Stomach (tissue), 4 donors: ENCODE measurements at regions not wholly inside any gene's neighbourhood (a gene's known extent, or its start where the extent isn't known, plus 50 kb on each side); places are given as distances from the start of the nearest gene placed in this dataset.

Experiments used
- POLR2A ChIP-seq, 4 donors: fragments of 450-650 bp; IDR thresholded peaks; one replicate each; pipeline ENCODE4 v1.6.1; 2016; ENCODE audit warnings: antibody characterized with exemption in 4 of 4, control low read depth in 2 of 4, mild to moderate bottlenecking in 1 of 4, moderate library complexity in 1 of 4
- POLR2AphosphoS5 ChIP-seq, 3 donors: sonication (generic); formaldehyde crosslinking; IDR thresholded peaks; one replicate each; pipeline ENCODE4 v1.6.1; 2016; ENCODE audit warnings: antibody characterized with exemption in 3 of 3
- TF ChIP-seq, protein P1 (sequence below), 7 experiments: fragments of 450-650 bp in 4 of 7; fragments of 200-600 bp in 3 of 7; sonication (generic) in 3 of 7; IDR thresholded peaks; one replicate each; pipeline ENCODE4 v1.5.1; 2016 to 2019; ENCODE audit warnings: antibody characterized with exemption in 7 of 7, control low read depth in 2 of 7, mild to moderate bottlenecking in 1 of 7

DNA sequence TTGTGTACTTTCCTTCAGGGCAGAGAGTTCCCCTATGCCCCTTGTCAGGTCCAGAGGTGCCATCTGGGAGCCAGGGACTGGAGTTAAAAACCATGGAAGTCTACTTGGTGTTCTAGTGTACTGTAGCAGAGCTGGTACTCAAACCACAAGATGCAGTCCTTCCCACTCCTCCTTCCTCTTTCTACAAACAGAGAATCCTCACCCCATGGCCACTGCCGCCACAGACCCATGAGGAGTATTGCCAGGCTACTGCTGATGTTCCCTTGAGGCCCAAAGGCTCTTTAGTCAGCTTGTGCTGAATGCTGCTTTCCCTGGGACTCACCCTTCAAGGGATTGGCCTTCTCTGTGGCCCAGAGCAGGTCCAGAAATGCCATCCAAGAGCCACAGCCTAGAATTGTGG, 229.2 kb upstream of the ZPLD1 start:
- TF ChIP-seq POLR2A (IDR thresholded peaks at IDR 0.05) (no peak), POLR2AphosphoS5 (IDR thresholded peaks at IDR 0.05) (no peak)
- TF ChIP-seq, protein P1, sequence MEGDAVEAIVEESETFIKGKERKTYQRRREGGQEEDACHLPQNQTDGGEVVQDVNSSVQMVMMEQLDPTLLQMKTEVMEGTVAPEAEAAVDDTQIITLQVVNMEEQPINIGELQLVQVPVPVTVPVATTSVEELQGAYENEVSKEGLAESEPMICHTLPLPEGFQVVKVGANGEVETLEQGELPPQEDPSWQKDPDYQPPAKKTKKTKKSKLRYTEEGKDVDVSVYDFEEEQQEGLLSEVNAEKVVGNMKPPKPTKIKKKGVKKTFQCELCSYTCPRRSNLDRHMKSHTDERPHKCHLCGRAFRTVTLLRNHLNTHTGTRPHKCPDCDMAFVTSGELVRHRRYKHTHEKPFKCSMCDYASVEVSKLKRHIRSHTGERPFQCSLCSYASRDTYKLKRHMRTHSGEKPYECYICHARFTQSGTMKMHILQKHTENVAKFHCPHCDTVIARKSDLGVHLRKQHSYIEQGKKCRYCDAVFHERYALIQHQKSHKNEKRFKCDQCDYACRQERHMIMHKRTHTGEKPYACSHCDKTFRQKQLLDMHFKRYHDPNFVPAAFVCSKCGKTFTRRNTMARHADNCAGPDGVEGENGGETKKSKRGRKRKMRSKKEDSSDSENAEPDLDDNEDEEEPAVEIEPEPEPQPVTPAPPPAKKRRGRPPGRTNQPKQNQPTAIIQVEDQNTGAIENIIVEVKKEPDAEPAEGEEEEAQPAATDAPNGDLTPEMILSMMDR (IDR thresholded peaks at IDR 0.05) = no peak
